CD1c-positive myeloid dendritic cell (primary cell): ENCODE measurements at regions not wholly inside any gene's neighbourhood (a gene's known extent, or its start where the extent isn't known, plus 50 kb on each side); places are given as distances from the start of the nearest gene placed in this dataset.
"Not testable (repeated sequence)": the region's sequence is repeated elsewhere in the genome, so short reads cannot be mapped to it uniquely, and the experiment has no call there.

Experiments
- DNase-seq: peaks from one replicate; pipeline ENCODE4 v3.0.0-alpha.2; 2016; ENCODE audit errors: extremely low spot score

- DNase-seq: no peak
Observed at GRCh38 chr6:87763901-87764300, 61.9 kb upstream of the AKIRIN2 start.

GRCh38 chr6:87763276-87763675 is 61.2 kb upstream of the AKIRIN2 start:
- no peak for DNase-seq

GRCh38 chr6:87762116-87762515 is 60.1 kb upstream of the AKIRIN2 start:
- DNase-seq: no peak

GRCh38 chr6:87757792-87758191 is 55.8 kb upstream of the AKIRIN2 start:
- no peak for DNase-seq

- DNase-seq: peak; percentile 94
Observed at GRCh38 chr6:87756858-87757257, 54.8 kb upstream of the AKIRIN2 start.

- no peak for DNase-seq
Observed at GRCh38 chr6:87755708-87756671, 54.0 kb upstream of the AKIRIN2 start.

- peak; percentile 61 for DNase-seq
Observed at GRCh38 chr6:87754828-87755227, 52.8 kb upstream of the AKIRIN2 start.

GRCh38 chr6:87753131-87753685 is 51.2 kb upstream of the AKIRIN2 start:
- no peak for DNase-seq

- not testable (repeated sequence) for DNase-seq
Observed at GRCh38 chr6:87752503-87752902, 50.5 kb upstream of the AKIRIN2 start.
